GM18499 (cell line): ENCODE measurements at regions not wholly inside any gene's neighbourhood (a gene's known extent, or its start where the extent isn't known, plus 50 kb on each side); places are given as distances from the start of the nearest gene placed in this dataset.
"Not testable (repeated sequence)": the region's sequence is repeated elsewhere in the genome, so short reads cannot be mapped to it uniquely, and the experiment has no call there.

ENCODE experiments used
- ATAC-seq: cut with Tn5 transposase; IDR thresholded peaks from one replicate; pipeline ENCODE4 v1.9.1; 2021; ENCODE audit warnings: moderate number of reproducible peaks; ENCODE audit not compliant: insufficient read depth, unreplicated experiment

DNA sequence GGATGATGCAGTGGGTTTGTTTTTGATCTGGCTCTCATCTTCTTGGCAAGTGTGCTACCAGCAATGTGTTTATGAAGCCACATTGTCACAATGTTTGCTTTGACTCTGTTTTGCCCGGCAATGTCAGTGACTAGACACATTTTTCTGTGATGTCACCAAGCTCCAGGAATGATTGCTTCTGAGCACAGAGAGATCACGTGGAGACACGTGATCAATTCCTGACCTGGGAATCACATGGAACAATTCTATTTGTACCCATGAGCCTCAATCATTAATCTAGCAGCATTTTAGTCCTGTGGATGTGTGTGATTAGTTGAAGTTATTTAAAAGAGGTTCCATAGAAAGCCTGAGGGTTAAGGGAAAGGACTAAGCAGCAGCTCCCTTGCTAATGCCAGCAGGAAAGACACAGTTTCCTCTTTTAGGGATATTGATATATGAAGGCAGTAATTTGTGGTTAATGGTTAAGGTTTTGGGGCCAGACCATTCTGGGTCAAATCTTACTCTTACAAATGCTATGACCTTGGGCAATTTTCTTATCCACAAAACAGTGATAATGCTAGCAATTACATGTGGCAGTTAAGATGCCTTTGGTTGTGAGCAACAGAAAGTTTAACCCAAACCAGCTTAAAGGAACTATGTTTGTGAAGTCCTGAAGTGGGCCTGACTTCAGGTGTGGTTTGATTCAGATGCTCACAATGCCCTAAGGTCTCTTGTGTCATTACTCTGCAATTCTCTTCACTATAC lies 59.0 kb downstream of the FASLG start:
- no peak for ATAC-seq

DNA sequence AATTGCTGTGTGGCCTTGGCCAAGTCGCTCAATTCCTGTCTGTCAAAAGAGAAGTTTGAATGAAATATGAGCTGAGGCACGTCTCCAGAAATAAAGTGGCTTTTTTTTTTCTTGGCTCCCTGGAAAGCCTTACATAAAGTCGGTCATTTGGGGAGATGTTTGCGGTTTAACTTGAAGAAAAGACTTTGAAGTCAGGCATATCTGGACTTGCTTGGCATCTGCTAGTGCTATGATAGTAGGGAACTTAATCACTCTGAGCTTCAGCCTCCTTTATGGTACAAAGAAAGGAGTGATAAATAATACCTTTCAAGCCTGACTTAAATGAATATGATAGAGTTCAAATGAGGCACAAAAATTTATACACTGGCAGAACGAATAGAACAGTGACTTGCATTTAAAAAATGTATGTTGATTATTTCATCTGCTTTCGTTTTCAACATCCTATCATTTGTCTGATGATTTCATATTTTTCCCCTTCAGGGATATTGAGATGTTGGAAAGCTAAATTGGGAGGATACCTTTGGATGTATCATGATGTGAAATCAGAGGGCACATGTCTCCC lies 60.2 kb downstream of the FASLG start:
- no peak for ATAC-seq

DNA sequence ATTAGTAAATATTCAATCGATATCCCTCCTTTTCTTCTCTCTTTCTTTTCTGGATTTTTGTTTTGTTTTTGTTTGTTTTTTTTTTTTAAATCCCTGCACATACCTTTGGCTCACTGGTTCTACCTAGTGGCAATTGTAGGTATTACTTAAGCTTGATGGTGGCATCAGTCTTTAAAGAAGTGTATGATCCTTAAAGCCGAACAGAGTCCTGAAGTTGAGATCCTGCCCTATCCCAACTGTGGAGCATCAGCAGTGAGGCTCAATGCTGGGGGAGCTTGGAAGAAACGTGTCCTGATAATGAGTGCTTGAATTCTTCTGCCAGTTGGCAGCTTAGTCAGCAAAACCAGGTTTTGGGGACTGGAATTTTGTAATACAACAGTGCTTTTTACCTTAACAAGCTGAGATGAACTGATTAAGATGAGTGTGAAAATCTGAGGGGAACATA lies 60.8 kb downstream of the FASLG start:
- ATAC-seq = no peak

DNA sequence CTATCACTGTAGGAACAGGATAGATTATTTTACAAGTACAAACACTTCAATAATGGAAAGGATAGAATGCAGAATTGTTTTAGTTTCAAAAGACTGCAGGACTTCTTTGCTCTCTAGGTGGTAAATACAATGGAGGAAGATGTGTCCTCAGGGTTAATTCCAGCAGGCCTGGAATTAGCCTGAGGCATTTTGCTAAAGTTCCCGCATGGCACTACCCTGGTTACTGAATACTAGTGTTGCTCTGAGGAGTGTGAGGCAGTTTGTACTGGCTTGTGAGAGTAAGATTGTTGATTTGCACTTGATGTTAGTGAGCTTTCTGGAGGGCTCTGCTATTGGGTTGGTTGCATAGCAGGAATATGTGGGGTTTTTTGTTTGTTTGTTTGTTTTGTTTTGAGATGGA lies 61.4 kb downstream of the FASLG start:
- ATAC-seq = no peak

DNA sequence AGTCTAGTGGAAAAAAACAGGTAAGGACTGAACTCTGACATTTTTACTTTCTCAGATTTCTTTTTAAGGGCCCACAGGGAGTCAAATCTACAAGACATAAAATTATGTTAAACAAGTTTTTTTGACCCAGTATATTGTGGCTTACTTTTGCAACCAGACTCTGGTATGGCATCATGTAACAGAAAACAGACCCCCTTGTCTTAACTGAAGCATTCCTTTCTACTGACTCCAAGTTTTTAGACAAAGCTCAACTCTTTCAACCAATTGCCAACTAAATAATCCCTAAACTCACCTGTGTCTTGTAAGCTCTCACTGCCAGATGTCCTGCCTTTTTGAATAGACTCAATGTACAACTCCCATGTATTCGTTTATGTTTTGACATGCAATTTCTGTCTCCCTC lies 64.3 kb downstream of the FASLG start:
- no peak for ATAC-seq

DNA sequence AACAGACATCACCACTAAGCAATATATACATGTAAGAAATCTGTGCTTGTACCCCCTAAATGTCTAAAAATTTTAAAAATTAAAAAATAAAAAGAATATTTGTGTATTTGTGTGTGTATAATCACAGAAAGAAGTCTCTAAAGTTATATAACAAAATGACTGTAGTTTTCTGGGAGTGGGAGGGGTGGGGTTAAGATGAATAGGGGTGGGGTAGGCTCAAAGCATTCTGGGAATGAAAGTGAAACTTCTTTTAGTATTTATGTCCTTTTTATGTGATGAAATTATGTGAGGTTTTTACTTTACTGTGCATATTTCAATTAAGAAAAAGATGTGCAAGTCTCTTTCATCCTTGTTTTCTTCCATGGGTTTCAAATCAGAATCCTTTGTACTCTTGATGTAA lies 65.3 kb downstream of the FASLG start:
- ATAC-seq = no peak

DNA sequence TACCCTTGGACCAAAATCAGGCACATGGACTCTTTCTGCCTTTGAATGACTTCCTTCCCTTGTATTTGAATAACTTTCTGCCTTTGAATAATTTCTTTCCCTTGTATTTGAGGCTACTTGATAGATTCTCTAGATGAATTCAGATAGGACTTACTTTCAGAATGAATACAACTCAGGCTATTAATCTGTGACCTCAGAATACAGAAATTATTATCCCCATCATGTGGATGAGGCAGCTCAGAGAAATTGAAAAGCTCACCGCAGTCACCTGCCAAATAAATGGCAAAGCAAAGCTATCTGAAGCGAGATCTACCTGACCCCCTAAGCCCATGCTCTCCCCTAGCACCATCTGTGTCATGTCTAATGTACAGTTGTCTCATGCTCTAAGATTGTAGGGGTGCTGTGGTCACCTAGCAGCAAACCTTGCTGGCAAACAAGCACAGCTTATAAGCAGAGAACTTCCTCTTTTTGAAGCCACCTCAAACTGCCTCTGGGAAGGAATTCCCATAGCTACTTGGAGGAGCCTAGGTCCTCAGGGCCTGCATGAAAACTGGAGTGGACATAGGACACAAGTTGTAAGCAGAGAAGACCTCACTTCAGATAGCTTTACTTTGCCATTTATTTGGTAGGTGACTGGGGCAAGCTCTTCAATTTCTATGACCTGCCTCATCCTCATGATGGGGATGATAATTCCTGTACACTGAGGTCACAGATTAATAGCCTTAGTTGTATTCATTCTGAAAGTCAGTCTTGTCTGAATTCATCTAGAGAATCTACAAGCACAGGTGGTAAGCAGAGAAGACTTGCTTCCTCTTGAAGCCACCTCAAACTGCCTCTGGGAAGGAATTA lies 66.1 kb downstream of the FASLG start:
- peak; percentile 76 for ATAC-seq

DNA sequence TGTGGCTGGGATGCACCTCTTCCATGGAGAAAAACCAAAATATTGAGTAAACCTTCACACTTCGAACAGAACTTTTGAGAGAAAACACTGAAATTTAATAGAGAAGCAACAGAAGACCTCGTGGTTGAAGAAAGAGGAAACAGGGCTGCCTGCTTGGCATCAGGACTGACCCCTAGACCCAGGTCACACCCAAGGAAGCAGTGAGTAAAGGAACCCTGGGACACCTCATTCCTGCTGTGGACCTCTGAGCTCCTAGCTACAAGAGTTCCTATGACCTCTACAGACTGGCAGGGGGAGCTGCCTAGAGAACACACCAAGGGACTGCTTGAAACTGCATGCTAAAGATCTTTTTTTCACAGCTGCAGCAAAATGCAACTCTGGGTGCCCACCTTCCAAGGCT lies 67.8 kb downstream of the FASLG start:
- ATAC-seq = no peak

DNA sequence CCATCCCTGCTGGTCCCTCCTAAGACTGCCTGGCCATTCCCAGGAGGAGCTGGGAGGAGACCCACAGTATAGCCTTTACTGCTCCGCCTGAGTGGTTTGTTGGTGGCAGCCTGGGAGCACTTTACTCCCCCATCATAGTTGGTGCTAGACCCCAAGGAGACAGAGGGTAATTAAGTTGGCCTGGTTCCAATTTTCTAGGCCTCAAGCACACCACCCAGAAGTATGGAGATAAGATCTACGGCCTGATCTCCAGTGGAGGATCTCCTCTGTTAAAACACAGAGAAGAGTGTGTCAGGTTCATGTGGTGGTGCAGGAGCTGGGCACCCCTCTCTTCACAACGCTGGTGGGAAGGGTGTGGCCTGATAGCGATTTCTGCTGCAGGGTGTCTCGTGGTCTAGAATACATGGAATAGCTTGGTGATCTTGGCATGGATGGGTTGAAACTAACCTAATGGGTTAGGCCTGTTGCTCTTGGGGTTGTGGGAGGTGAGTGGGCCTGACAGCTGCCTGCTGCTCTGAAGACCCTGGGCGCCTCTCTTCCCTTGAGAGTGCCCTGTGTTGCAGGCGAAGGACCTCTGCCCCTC lies 68.5 kb downstream of the FASLG start:
- ATAC-seq = no peak

DNA sequence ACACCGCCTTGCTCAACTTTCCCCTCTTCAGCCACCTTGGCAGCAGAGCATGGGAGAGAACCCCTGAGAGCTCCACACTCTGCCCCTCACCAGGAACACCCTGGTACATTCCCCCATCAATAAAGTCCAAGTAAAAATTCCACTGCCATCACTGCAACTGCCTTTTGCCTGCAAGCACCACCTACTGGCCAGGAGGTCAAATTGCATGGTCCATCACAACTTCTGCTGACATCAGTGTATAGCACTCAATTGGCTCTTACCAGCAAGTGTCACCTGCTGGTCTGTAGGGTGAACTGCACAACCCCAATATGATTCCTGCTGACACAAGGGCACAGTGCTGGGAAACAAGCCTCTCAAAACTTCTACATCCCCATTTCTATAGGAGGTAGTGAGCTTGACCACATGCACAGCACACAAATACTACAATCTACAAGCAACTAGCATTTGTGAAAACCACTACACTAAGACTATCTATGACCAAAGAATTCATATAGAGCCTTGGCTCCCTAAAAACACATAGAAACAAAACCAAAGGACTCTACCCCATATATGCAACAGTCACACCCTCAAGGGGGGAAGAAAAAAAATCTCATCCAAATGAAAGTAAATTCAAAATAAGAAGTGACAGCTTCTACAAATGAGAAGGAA lies 69.2 kb downstream of the FASLG start:
- ATAC-seq = no peak

DNA sequence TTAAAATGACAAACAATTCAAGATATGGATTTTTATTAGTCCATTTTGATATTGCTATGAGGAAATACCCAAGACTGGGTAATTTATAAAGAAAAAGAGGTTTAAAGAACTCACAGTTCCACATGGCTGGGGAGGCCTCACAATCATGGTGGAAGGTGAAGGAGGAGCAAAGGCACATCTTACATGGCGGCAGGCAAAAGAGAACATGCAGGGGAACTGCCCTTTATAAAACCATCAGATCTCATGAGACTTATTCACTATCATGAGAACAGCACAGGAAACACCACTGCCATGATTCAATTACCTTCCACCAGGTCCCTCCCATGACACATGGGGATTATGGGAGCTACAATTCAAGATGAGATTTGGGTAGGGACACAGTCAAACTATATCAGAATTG lies 69.8 kb downstream of the FASLG start:
- ATAC-seq = not testable (repeated sequence)

DNA sequence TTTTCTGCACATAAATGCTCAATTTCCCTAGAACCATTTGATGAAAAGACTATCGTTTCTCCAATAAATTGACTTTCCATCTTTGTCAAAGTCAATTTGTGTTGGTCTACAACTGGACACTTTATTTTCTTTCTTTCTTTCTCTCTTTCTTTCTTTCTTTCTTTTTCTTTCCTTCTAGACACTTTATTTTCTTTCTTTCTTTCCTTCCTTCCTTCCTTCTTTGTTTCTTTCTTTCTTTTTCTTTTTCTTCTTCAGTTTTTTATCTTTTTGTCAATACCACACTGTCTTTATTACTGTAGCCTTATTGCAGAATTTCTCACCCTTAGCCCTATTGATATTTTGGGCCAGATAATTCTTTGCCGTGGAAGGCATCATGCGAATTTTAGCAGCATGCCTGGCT lies 73.5 kb downstream of the FASLG start:
- no peak for ATAC-seq

DNA sequence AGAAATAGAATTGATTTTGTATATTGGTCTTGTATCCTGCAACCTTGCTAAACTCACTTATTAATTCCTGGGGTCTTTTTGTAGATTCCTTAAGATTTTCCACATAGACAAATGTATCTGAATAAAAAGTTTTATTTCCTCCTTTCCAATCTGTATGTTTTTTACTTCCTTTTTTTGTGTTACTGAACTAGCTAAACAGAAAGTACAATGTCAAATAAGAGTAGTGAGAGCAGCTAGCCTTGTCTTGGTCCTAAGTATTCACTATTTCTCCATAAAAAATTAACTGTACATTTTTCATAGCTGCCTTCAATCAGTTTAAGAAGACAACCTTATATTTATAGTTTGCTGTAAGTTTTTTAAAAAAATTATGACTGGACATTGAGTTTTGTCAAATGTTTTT lies 74.9 kb downstream of the FASLG start:
- no peak for ATAC-seq

DNA sequence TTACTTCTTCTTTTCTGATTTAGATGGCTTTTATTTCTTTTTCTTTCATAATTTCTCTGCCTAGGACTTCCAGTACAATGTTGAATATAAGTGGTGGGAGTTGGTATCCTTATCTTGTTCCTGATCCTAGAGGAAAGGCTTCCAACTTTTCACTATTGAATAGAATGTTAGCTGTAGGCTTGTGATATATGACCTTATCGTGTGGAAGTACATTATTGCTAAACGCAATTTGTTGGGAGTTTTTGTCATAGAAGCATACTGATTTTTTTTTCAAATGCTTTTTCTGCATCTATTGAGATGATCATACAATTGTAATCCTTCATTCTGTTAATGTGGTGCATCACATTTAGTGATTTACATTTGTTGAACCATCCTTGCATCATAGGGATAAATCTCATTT lies 79.5 kb downstream of the FASLG start:
- no peak for ATAC-seq

DNA sequence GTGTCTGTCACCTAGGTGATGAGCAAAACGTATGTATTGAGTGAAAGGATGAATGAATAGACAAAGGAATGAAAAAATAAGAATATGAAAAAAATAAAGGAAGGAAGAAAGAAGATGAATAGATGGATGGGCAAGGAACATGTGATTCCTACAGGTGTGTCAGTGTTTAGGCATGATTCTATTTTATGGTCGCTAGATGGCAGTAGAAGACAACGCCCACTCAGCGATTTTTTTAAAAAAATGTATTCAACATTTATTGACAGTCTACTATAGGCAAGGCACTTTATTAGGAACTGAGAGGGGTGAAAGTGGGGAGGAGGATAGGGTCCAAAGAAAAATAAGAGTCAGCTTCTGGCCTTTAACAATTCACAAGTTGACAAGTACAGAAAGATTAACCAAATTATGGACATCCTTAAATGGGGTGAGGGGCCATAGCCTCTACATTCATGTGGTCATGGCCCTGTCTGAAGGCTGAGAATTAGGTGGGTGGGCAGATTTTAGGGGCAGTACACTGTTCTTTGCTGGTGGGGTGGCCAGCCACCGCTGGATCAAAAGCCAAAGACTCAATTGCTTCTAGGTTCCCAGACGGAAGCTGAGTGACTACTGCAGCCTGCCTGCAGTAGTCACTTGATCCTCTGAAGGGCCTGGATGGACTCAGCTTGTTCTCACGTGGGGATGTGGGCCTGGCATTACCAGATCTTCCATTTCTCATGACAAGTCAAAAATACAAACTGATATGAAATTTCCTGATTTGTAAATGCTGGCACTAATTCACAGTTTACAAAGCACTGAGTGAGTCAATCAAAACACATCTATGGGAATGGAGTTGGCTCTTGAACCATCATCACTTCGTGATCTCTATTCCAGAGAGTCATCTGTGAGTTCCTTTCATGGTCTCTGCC lies 83.9 kb downstream of the FASLG start:
- ATAC-seq = no peak

DNA sequence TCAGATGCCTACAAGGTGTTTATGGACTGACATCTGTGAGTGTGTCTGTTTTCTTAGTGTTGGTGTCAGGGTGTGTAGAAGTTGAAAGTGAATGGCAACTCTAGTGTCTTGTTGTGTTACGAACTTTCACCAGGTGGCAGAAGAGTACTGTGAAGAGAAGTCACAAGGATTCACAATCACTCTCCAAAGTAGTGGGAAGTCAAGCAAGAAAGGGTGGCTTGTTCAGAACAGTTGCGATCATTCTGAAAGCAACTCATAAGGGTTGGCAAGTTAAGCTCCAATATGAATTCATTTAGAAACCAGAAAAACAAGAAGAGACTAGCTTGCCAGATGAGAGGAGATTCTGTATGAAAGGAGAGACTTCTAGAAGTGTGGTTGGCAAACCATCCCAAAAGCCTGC lies 86.1 kb downstream of the FASLG start:
- ATAC-seq = peak; percentile 35

DNA sequence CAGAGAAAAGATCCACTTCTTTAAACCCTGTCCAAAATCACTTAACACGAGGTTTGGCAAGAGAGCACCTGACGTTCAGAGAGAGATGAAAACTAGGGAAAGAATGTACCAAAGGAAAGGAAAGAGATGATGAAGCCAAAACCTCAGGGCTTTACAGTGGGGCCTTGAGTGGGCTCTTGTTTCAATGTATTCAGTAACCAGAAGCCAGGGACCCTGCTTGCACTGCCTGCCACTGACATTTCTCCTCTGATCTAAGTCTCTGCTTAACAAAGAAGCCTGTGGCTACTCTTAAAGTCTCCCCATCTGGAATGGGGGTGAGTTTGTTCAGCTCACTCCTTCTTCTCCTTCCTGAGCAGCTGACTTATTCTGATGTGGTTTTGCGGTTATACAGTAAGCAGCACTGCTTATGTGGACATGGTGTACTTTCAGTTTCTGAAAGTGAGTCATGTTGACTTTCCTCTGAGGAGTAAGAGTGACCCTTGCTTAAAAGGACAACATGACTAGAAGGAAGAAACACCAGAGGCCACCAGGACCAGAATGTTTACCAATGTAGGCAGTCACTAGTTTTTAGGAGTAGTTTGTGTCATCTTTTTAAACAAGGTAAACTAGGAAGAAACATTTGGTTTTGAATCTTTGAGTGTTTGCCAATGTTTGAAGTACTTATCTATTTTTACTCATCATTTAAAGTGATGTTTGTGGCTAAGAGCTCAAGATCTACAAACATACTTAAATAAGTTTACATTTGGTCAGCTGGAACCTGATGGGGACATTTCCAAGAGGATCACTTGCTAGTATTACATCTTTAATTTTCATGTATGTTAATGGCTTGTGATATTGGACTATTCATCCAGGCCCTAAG lies 87.4 kb downstream of the FASLG start:
- ATAC-seq = peak; percentile 59

DNA sequence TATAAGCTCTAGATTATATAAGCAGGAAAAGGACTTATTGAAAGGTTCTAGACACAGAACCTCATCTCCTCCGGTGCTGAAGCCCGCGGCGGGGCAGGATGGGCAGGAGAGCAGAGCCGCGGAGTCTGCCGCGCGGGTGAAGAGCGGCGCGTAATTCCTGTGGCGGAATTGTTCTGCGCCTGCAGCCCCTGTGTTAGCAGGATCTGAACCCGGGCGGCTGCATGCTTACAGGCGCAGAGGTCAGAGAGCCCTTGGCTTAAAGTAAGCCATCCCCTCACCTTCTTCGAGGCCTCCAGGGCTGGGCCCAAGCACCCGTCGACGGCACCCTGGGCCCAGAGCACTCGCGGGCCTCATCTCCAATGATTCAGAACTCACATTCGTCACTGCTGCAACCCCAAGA lies 89.3 kb downstream of the FASLG start:
- no peak for ATAC-seq

DNA sequence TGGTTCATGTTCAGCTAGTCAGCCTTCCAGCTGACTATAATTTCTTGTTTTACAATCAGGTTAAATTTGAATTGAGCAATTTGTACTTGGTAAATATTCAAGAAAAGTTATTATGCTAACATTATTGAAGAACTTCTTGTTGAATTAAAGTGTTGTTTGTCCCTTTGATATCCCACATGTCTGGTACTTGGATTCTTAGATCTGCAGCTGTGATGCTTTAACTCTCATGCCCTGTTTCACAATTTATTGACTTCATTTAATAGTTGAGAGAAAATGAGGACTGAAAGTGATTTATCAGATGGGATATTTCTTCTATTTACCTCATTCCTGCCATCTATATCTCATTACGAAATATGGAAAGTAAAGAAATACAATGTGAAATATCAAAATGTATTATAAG lies 92.8 kb downstream of the FASLG start:
- no peak for ATAC-seq
